ENCODE measurements at regions not wholly inside any gene's neighbourhood (a gene's known extent, or its start where the extent isn't known, plus 50 kb on each side); places are given as distances from the start of the nearest gene placed in this dataset.

GRCh38 chr4:155529272-155529671 is 137.4 kb upstream of the GUCY1A1 start:
- intact Hi-C loops (cut with DNase I): no loop called here
- no peak for DNase-seq (ENCODE audit: low spot score)

GRCh38 chr4:155526452-155527169 is 140.0 kb upstream of the GUCY1A1 start:
- no peak for DNase-seq (ENCODE audit: low spot score)
- intact Hi-C loops (cut with DNase I): no loop called here

DNA sequence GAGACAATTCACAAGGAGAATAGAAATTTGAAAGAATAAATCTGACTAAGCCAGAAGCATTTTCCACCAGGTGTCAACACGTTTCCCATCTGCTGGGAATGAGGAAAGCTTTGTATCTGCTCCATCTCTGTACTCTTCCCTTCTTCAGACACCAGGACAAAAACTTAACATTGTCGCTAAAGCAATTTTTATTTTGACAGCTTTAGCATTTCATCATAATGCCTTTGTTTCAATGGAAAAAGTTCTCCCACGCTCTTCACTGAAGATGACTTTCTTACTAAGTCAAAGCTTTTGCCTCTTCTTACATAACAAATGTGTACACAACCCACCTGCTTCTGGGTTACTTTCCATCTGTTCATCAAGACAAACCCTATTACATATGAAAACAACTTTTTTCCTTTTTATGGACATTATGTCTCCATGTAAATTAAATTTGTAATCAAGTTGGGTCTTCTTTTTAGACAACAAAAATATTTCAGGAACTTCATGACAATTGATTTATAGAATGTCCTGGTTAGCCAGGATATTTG is 141.7 kb upstream of the GUCY1A1 start:
- intact Hi-C loops (cut with DNase I): no loop called here
- DNase-seq (ENCODE audit: low spot score): no peak

GRCh38 chr4:155523358-155523757 is 143.3 kb upstream of the GUCY1A1 start:
- intact Hi-C loops (cut with DNase I): no loop called here
- DNase-seq (ENCODE audit: low spot score): no peak

DNA sequence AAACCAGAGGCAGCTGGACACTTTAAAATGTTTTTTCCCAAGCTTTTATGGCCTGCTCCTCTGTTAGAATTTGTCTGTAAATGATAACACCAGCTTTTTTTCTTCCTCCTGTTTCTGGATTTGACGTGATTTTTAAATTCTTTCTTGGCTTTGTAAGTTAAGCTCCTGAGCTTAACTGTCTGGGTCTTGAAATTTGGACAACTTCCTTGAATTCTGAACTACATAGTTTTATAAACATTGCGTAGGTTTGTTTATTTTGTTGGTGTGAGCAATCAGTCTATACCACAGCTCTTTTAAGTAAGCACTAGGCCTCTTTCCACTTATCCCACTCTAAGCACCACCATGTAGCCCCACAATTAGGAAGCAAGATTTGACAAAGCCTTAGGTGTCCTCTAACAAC is 144.4 kb upstream of the GUCY1A1 start:
- intact Hi-C loops (cut with DNase I): no loop called here
- no peak for DNase-seq (ENCODE audit: low spot score)

GRCh38 chr4:155521382-155521781 is 144.6 kb upstream of the MAP9 start:
- no peak for DNase-seq (ENCODE audit: low spot score)
- intact Hi-C loops (cut with DNase I): no loop called here

GRCh38 chr4:155515444-155516075 is 138.8 kb upstream of the MAP9 start:
- DNase-seq (ENCODE audit: low spot score): no peak

DNA sequence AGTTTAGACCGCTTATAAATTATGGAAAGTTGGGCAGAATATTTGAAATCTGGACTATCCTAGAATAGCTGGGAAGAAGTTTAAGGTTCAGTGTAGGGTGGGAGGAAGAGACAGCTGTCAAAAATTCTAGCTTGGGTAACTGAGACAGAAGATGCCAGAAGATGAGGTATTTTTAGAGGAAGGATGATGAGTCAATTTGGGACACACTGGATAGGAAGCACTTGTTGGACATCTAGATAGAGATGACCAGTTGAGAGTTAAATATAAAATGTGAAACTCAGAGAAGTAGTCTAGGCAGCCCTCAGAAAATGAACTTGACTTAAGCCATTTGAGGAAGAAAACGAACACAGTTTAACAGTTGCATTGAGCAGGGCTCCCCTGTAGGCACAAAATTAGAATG is 137.9 kb upstream of the MAP9 start:
- intact Hi-C loops (cut with DNase I): no loop called here
- DNase-seq (ENCODE audit: low spot score): no peak

More at GRCh38 chr4:155515444-155516075, 138.8 kb upstream of the MAP9 start:
- intact Hi-C loops (cut with DNase I): no loop called here

DNA sequence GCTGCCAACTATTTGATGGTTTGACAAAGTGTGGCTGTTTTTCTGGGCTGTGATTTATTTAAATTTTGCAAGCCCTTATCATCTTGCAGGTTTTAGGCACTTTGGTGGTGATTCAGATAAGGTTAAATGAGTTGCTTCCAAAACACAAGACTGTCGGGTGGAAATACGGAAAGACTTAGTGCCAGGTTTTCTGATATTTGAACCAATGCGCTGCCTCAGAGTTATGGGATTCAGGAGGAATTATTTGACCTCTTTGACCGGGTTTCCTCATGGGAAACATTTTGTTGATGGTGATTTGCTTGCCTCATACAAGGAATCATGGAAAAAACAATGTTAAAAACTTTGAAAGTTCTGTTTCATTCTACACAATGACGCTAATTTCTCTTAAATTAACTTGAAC is 136.1 kb upstream of the MAP9 start:
- intact Hi-C loops (cut with DNase I): no loop called here
- no peak for DNase-seq (ENCODE audit: low spot score)

- intact Hi-C loops (cut with DNase I): no loop called here
- DNase-seq (ENCODE audit: low spot score): no peak
Observed at GRCh38 chr4:155512046-155512445, 135.3 kb upstream of the MAP9 start.

- intact Hi-C loops (cut with DNase I): no loop called here
- no peak for DNase-seq (ENCODE audit: low spot score)
Observed at GRCh38 chr4:155510771-155511170, 134.0 kb upstream of the MAP9 start.

DNA sequence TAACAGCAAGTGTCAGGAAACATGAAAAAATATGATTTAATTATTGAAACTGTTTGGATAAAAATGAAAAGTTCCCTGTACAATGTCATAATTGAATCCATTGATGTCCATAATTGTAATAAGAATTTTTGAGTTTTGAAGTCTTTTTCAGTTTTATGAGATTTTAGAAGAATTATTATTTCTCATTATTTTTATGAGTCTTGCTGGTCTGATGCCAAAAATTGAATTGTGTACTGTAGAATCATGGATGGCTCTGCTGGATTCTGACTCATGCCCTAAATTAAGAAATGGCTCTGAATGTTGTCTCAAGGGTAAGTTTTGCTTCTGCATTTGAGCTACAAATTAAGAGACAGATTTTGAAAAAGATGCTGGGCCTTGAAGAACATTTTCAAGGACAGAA is 132.8 kb upstream of the MAP9 start:
- no peak for DNase-seq (ENCODE audit: low spot score)
- intact Hi-C loops (cut with DNase I): loop anchor here in 1 of 2 donors (10.0 kb wide), 1 partner anchor 165 kb away; no protein-coding TSS in a partner anchor

- intact Hi-C loops (cut with DNase I): loop anchor here in 1 of 2 donors (10.0 kb wide), 1 partner anchor 168 kb away; no protein-coding TSS in a partner anchor
- no peak for DNase-seq (ENCODE audit: low spot score)
Observed at GRCh38 chr4:155506745-155507144, 130.0 kb upstream of the MAP9 start.

- intact Hi-C loops (cut with DNase I): loop anchor here in 1 of 2 donors (10.0 kb wide), 1 partner anchor 169 kb away; no protein-coding TSS in a partner anchor
- DNase-seq (ENCODE audit: low spot score): no peak
Observed at GRCh38 chr4:155505321-155505720, 128.6 kb upstream of the MAP9 start.

- intact Hi-C loops (cut with DNase I): no loop called here
- no peak for DNase-seq (ENCODE audit: low spot score)
Observed at GRCh38 chr4:155497306-155497705, 120.5 kb upstream of the MAP9 start.

- intact Hi-C loops (cut with DNase I): no loop called here
Observed at GRCh38 chr4:155496294-155496626, 119.5 kb upstream of the MAP9 start.

DNA sequence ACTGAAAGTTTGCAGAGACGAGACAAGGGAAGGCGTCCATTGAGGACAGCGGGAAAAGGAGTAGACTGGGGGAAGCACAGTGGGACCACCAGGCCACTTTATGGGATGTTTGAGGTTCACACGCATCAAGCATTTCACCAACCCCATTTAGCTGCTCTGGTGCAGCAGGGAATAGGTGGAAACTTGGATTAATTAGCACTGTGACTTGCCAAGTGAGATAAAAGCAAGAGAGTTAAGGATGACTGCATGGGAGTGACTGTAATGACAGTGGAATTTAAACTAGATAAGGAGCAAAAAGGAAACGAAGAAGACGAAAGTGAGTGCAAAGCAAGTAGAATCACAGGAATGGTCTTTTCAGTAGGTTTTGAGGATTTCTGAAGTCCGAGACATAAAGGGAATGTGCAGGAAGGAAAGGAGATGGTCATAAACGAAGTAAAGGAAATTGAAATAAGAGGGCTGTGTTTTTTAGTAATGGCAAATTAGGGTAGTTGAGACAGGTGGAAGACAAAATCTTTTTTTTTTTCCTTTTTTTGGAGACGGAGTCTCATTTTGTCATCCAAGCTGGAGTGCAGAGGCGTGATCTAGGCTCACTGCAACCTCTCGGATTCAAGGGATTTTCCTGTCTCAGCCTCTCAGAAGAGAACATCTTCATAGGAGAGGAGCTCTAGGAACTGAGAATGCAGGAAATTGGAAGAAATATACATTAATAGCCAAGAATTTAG is 119.0 kb upstream of the MAP9 start:
- intact Hi-C loops (cut with DNase I): no loop called here
- no peak for DNase-seq (ENCODE audit: low spot score)

More at GRCh38 chr4:155496294-155496626, 119.5 kb upstream of the MAP9 start:
- no peak for DNase-seq (ENCODE audit: low spot score)

GRCh38 chr4:155494037-155494718 is 117.4 kb upstream of the MAP9 start:
- intact Hi-C loops (cut with DNase I): no loop called here

DNA sequence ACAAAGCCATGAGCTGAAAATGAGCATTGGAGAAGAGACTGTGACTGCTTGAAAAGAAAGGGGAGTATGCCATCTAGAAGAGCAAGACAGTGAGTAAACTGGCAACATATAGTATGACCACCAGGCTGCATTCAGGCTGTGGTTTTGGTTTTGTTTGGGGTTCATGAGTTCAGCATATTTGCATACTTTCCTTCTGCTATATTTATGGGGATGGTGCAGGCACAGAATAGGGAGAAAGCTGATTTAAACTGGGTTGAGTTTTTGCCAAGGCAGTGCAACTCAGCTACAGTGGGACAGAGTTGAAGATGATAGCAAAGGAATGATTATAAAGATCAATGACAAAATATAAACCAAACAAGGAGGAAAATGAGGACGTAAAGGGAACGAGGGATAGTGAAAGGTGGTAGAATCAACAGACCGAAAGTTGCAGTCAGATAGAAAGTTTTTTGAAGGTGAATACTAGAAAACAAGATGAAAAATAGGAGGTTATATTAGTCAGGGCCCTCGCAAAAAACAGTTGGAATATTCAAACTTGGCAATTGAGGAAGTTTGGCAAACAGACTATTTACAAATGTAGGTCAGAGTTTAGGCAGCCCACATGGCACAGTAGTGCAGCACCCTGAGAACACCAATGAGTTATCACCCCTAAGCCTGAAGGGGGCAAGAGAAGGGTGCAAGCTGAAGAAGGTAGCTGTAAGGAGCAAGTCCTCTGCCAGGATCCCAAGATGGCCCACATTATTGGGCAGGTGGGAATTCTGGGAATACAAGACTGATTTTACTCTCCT is 114.8 kb upstream of the MAP9 start:
- DNase-seq (ENCODE audit: low spot score): no peak
- intact Hi-C loops (cut with DNase I): no loop called here

More at GRCh38 chr4:155494037-155494718, 117.4 kb upstream of the MAP9 start:
- DNase-seq (ENCODE audit: low spot score): no peak

Measured in posterior vena cava (tissue), 2 donors.